Body of pancreas (tissue), 4 donors: ENCODE measurements at regions not wholly inside any gene's neighbourhood (a gene's known extent, or its start where the extent isn't known, plus 50 kb on each side); places are given as distances from the start of the nearest gene placed in this dataset.

Source experiments
- CTCF ChIP-seq, 7 experiments: fragments of 450-650 bp in 4 of 7; fragments of 200-600 bp in 3 of 7; sonication (generic) in 3 of 7; IDR thresholded peaks; one replicate each; pipeline ENCODE4 v1.5.1; 2016 to 2019; ENCODE audit warnings: antibody characterized with exemption in 7 of 7
- POLR2A ChIP-seq, 3 donors: fragments of 450-650 bp; IDR thresholded peaks; one replicate each; pipeline ENCODE4 v1.6.1; 2016; ENCODE audit warnings: antibody characterized with exemption in 3 of 3, mild to moderate bottlenecking in 2 of 3

- TF ChIP-seq CTCF (IDR thresholded peaks at IDR 0.05): no peak
- no peak for TF ChIP-seq POLR2A (IDR thresholded peaks at IDR 0.05)
These were observed 351.0 kb downstream of the BCKDHB start for GRCh38 chr6:80457439-80457933.
